OCI-LY3 (cell line): ENCODE measurements at regions not wholly inside any gene's neighbourhood (a gene's known extent, or its start where the extent isn't known, plus 50 kb on each side); places are given as distances from the start of the nearest gene placed in this dataset.
"Not testable (repeated sequence)": the region's sequence is repeated elsewhere in the genome, so short reads cannot be mapped to it uniquely, and the experiment has no call there.

Experiments
- H2AFZ ChIP-seq: fragments of 200-600, 300-600 bp; shearing (Covaris generic); 2 replicates; pipeline ENCODE4 v1.6.0; 2014; ENCODE audit warnings: antibody characterized with exemption, low read depth, low read length
- H3K27ac ChIP-seq: fragments of 200-600, 300-600 bp; sonication (generic); 2 replicates; pipeline ENCODE4 v1.5.1; 2014; ENCODE audit warnings: mild to moderate bottlenecking, low read length, moderate library complexity, mixed read lengths
- H3K27me3 ChIP-seq: fragments of 200-600, 300-600 bp; sonication (generic); 2 replicates; pipeline ENCODE4 v1.6.1; 2014; ENCODE audit warnings: low read depth, low read length, mixed read lengths
- H3K36me3 ChIP-seq: fragments of 200-600, 300-600 bp; sonication (generic); replicated peaks from 2 replicates; pipeline ENCODE3; 2014; ENCODE audit warnings: low read depth, low read length, mixed read lengths
- H3K4me1 ChIP-seq: fragments of 300-600, 200-600 bp; sonication (generic); 2 replicates; pipeline ENCODE4 v1.6.1; 2014; ENCODE audit warnings: low read length, mixed read lengths
- H3K4me2 ChIP-seq: fragments of 200-600, 300-600 bp; sonication (generic); 2 replicates; pipeline ENCODE4 v1.6.1; 2014; ENCODE audit warnings: low read length, mixed read lengths
- H3K4me3 ChIP-seq: fragments of 300-600, 200-600 bp; sonication (generic); 2 replicates; pipeline ENCODE4 v1.5.1; 2014; ENCODE audit warnings: antibody characterized with exemption, mild to moderate bottlenecking, low read length, moderate library complexity
- H3K79me2 ChIP-seq: fragments of 300-600, 200-600 bp; shearing (Covaris generic); 2 replicates; pipeline ENCODE4 v1.6.1; 2014; ENCODE audit warnings: mild to moderate bottlenecking, low read length, mixed read lengths
- H3K9ac ChIP-seq: fragments of 300-600, 200-600 bp; shearing (Covaris generic); 2 replicates; pipeline ENCODE4 v1.6.0; 2014; ENCODE audit warnings: mild to moderate bottlenecking, low read length, moderate library complexity
- H3K9me3 ChIP-seq: fragments of 200-600, 300-600 bp; shearing (Covaris generic); 2 replicates; pipeline ENCODE4 v1.6.1; 2014; ENCODE audit warnings: low read length, mixed read lengths; ENCODE audit not compliant: insufficient read depth
- H4K20me1 ChIP-seq: fragments of 200-600, 300-600 bp; sonication (generic); 2 replicates; pipeline ENCODE4 v1.6.1; 2016; ENCODE audit warnings: low read length, mixed read lengths; ENCODE audit not compliant: insufficient read depth
- CTCF ChIP-seq: fragments of 200-600, 300-600 bp; sonication (generic); IDR thresholded peaks from 2 replicates; pipeline ENCODE4 v1.5.1; 2014; ENCODE audit warnings: antibody characterized with exemption, low read length, low read depth
- EZH2phosphoT487 ChIP-seq: fragments of 200-600 bp; shearing (Covaris generic); IDR thresholded peaks from 2 replicates; pipeline ENCODE4 v1.6.1; 2018; ENCODE audit warnings: antibody characterized with exemption, mixed run types, low read depth

- Histone ChIP-seq H3K9me3 (no peaks in the 10 kb centered on the region), H3K4me1 (no peaks in the 10 kb centered on the region), H3K27me3 (no peaks in the 10 kb centered on the region), H3K36me3 (no peaks in the 10 kb centered on the region), H3K4me3 (no peak overlapping the region), H4K20me1 (no peaks in the 10 kb centered on the region), H3K4me2 (no peak overlapping the region), H2AFZ (no peak overlapping the region), H3K79me2 (no peaks in the 10 kb centered on the region), H3K9ac (no peak overlapping the region), H3K27ac (no peak overlapping the region)
- no peak for TF ChIP-seq EZH2phosphoT487
- TF ChIP-seq CTCF = no peak
Observed at GRCh38 chr7:106443156-106443555, 158.4 kb upstream of the NAMPT start.

- H3K27ac ChIP-seq = no peak overlapping the region
- no peak overlapping the region for H3K4me2 ChIP-seq
- no peaks in the 10 kb centered on the region for H4K20me1 ChIP-seq
Observed at GRCh38 chr7:106442476-106442875, 157.7 kb upstream of the NAMPT start.

GRCh38 chr7:106441343-106441742 is 156.6 kb upstream of the NAMPT start:
- not testable (repeated sequence) for H3K4me1 ChIP-seq, H3K9me3 ChIP-seq, H3K4me3 ChIP-seq, H3K4me2 ChIP-seq, H2AFZ ChIP-seq, H3K79me2 ChIP-seq, H3K36me3 ChIP-seq, H3K27me3 ChIP-seq, H3K27ac ChIP-seq, H3K9ac ChIP-seq, H4K20me1 ChIP-seq

More at GRCh38 chr7:106442476-106442875, 157.7 kb upstream of the NAMPT start:
- no peak for TF ChIP-seq EZH2phosphoT487
- TF ChIP-seq CTCF = no peak
- Histone ChIP-seq H3K79me2 (no peaks in the 10 kb centered on the region), H2AFZ (no peak overlapping the region), H3K27me3 (no peaks in the 10 kb centered on the region), H3K9ac (no peak overlapping the region), H3K9me3 (no peaks in the 10 kb centered on the region), H3K36me3 (no peaks in the 10 kb centered on the region), H3K4me3 (no peak overlapping the region), H3K4me1 (no peaks in the 10 kb centered on the region)

- not testable (repeated sequence) for H2AFZ ChIP-seq, H3K4me2 ChIP-seq, H3K27ac ChIP-seq, H3K4me3 ChIP-seq, H3K36me3 ChIP-seq, H4K20me1 ChIP-seq, H3K27me3 ChIP-seq, H3K79me2 ChIP-seq, H3K4me1 ChIP-seq, H3K9me3 ChIP-seq, H3K9ac ChIP-seq
Observed at GRCh38 chr7:106436933-106437332, 152.2 kb upstream of the NAMPT start.

- TF ChIP-seq EZH2phosphoT487 (no peak), CTCF (no peak)
- Histone ChIP-seq H3K27me3 (no peaks in the 10 kb centered on the region), H3K9me3 (no peaks in the 10 kb centered on the region), H3K79me2 (no peaks in the 10 kb centered on the region), H3K4me3 (no peak overlapping the region), H3K4me1 (no peaks in the 10 kb centered on the region), H3K27ac (no peak overlapping the region), H3K4me2 (no peak overlapping the region), H3K9ac (no peak overlapping the region), H2AFZ (no peak overlapping the region), H3K36me3 (no peaks in the 10 kb centered on the region), H4K20me1 (no peaks in the 10 kb centered on the region)
Observed at GRCh38 chr7:106433377-106433776, 148.6 kb upstream of the NAMPT start.
